HepG2 (cell line): ENCODE measurements at regions not wholly inside any gene's neighbourhood (a gene's known extent, or its start where the extent isn't known, plus 50 kb on each side); places are given as distances from the start of the nearest gene placed in this dataset.

ENCODE experiments used
- AKNA ChIP-seq: sonication (generic); formaldehyde crosslinking; IDR thresholded peaks from 2 replicates; pipeline ENCODE4 v1.4.0; 2020; ENCODE audit warnings: missing genetic modification reagents, borderline replicate concordance
- FIP1L1 ChIP-seq: fragments of 200-400 bp; formaldehyde crosslinking; IDR thresholded peaks from 2 replicates; pipeline ENCODE4 v1.6.1; 2018; ENCODE audit warnings: low read depth, mild to moderate bottlenecking, low read length, moderate library complexity, borderline replicate concordance; ENCODE audit not compliant: insufficient read depth
- HNF4A ChIP-seq: sonication (generic); formaldehyde crosslinking; IDR thresholded peaks from 2 replicates; pipeline ENCODE4 v1.4.0; 2020; ENCODE audit warnings: missing genetic modification reagents
- HNRNPUL1 ChIP-seq: fragments of 200-400 bp; formaldehyde crosslinking; IDR thresholded peaks from 2 replicates; pipeline ENCODE4 v1.6.1; 2017; ENCODE audit warnings: low read depth, mild to moderate bottlenecking, low read length, moderate library complexity
- KLF11 ChIP-seq: IDR thresholded peaks from 2 replicates; pipeline ENCODE4 v1.6.1; 2016; ENCODE audit warnings: missing compliant biosample characterization
- NFIC ChIP-seq: IDR thresholded peaks from 2 replicates; pipeline ENCODE4 v1.6.1; 2012; ENCODE audit warnings: mild to moderate bottlenecking, low read length, inconsistent platforms
- POLR2A ChIP-seq, 2 experiments: IDR thresholded peaks; 2 replicates each; pipeline ENCODE4 v1.6.1; 2011; ENCODE audit warnings: low read depth in 2 of 2, low read length in 2 of 2, mild to moderate bottlenecking in 1 of 2, moderate library complexity in 1 of 2; ENCODE audit not compliant: insufficient read depth in 1 of 2
- REST ChIP-seq, 2 experiments: IDR thresholded peaks; 2 replicates each; pipeline ENCODE4 v1.6.1; 2011 to 2012; ENCODE audit warnings: low read length in 2 of 2, borderline replicate concordance in 1 of 2, low read depth in 1 of 2, mild to moderate bottlenecking in 1 of 2, moderate library complexity in 1 of 2
- SKIL ChIP-seq: sonication (generic); formaldehyde crosslinking; IDR thresholded peaks from 2 replicates; pipeline ENCODE4 v1.8.0; 2022; ENCODE audit warnings: missing genetic modification reagents, mild to moderate bottlenecking, moderate library complexity, borderline replicate concordance
- SMC3 ChIP-seq: IDR thresholded peaks from 2 replicates; pipeline ENCODE4 v1.6.1; 2011; ENCODE audit warnings: low read length, improper control_type of control experiment
- TP53 ChIP-seq: sonication (generic); formaldehyde crosslinking; conservative IDR thresholded peaks from 2 replicates; pipeline ENCODE4 v1.4.0; 2020; ENCODE audit warnings: missing genetic modification reagents
- ZBTB20 ChIP-seq: sonication (generic); formaldehyde crosslinking; IDR thresholded peaks from 2 replicates; pipeline ENCODE4 v1.8.1; 2023; ENCODE audit warnings: missing genetic modification reagents, low read depth, mild to moderate bottlenecking, borderline replicate concordance
- ZNF639 ChIP-seq: conservative IDR thresholded peaks from 2 replicates; pipeline ENCODE4 v1.6.1; 2018; ENCODE audit warnings: missing genetic modification reagents

- TF ChIP-seq REST (IDR thresholded peaks at IDR 0.05; ENCODE audit: borderline replicate concordance in 1 of 2, low read depth in 1 of 2, low read length in 2 of 2) (no peak), SMC3 (no peak), HNRNPUL1 (no peak), TP53 (CRISPR knock-in tag) (no peak), KLF11 (CRISPR knock-in tag) (no peak), AKNA (no peak), ZBTB20 (CRISPR knock-in tag) (no peak), FIP1L1 (no peak), ZNF639 (no peak), POLR2A (IDR thresholded peaks at IDR 0.05; ENCODE audit: insufficient read depth in 1 of 2, low read depth in 2 of 2, low read length in 2 of 2) (no peak), NFIC (no peak), HNF4A (CRISPR knock-in tag) (no peak), SKIL (CRISPR knock-in tag) (no peak)
Measured at GRCh38 chr5:160969645-160970044, 117.6 kb upstream of the ATP10B start.
